LNCaP clone FGC (cell line): ENCODE measurements at regions not wholly inside any gene's neighbourhood (a gene's known extent, or its start where the extent isn't known, plus 50 kb on each side); places are given as distances from the start of the nearest gene placed in this dataset.
"Not testable (repeated sequence)": the region's sequence is repeated elsewhere in the genome, so short reads cannot be mapped to it uniquely, and the experiment has no call there.

Experiments used
- DNase-seq: peaks from one replicate; pipeline ENCODE4 v3.0.0-alpha.2; 2011; ENCODE audit warnings: low read depth
- H3K4me3 ChIP-seq: 2 replicates; pipeline ENCODE4 v1.5.1; 2011; ENCODE audit warnings: mild to moderate bottlenecking, low read depth, low read length, control low read depth
- CTCF ChIP-seq: IDR thresholded peaks from 2 replicates; pipeline ENCODE4 v1.5.1; 2012; ENCODE audit warnings: mild to moderate bottlenecking; ENCODE audit not compliant: control insufficient read depth, insufficient read depth; ENCODE audit errors: extremely low read depth

- no peak for DNase-seq
- TF ChIP-seq CTCF: no peak
- no peak overlapping the region for H3K4me3 ChIP-seq
Observed at GRCh38 chr5:82987188-82987587, 90.0 kb downstream of the TMEM167A start.

GRCh38 chr5:82986404-82986803 lies 90.8 kb downstream of the TMEM167A start:
- no peak overlapping the region for H3K4me3 ChIP-seq
- TF ChIP-seq CTCF: no peak
- DNase-seq: no peak

- DNase-seq: no peak
- TF ChIP-seq CTCF: no peak
- H3K4me3 ChIP-seq: no peak overlapping the region
Observed at GRCh38 chr5:82985763-82986162, 91.4 kb downstream of the TMEM167A start.

GRCh38 chr5:82984786-82985735 lies 92.1 kb downstream of the TMEM167A start:
- TF ChIP-seq CTCF: no peak
- H3K4me3 ChIP-seq: no peak overlapping the region
- DNase-seq: peak; percentile 11

- H3K4me3 ChIP-seq: no peak overlapping the region
- TF ChIP-seq CTCF: no peak
- DNase-seq: no peak
Observed at GRCh38 chr5:82982846-82983245, 94.3 kb downstream of the TMEM167A start.

- H3K4me3 ChIP-seq, DNase-seq: not testable (repeated sequence)
Observed at GRCh38 chr5:82976887-82977286, 100.3 kb downstream of the TMEM167A start.

GRCh38 chr5:82975812-82976211 lies 101.4 kb downstream of the TMEM167A start:
- TF ChIP-seq CTCF: no peak
- DNase-seq: no peak
- no peak overlapping the region for H3K4me3 ChIP-seq
